ENCODE measurements at regions not wholly inside any gene's neighbourhood (a gene's known extent, or its start where the extent isn't known, plus 50 kb on each side); places are given as distances from the start of the nearest gene placed in this dataset.

- no peak overlapping the region for H3K4me3 ChIP-seq (replicated peaks in 1 of 4; ENCODE audit: control extremely low read depth in 1 of 4, insufficient read depth in 1 of 4, low read depth in 3 of 4, low read length in 4 of 4)
- no peaks in the 10 kb centered on the region for H3K9me3 ChIP-seq (ENCODE audit: control insufficient read depth, insufficient read depth, low read depth, low read length)
- no peaks in the 10 kb centered on the region for H4K20me1 ChIP-seq (ENCODE audit: control insufficient read depth, extremely low read depth, insufficient read depth, low read length)
- H3K27ac ChIP-seq (ENCODE audit: insufficient read depth, low read length): no peak overlapping the region
- H3K79me2 ChIP-seq (ENCODE audit: control insufficient read depth, insufficient read depth, low read length): no peaks in the 10 kb centered on the region
- no peak for DNase-seq (ENCODE audit: low read depth in 2 of 2)
- no peaks in the 10 kb centered on the region for H3K36me3 ChIP-seq (ENCODE audit: control insufficient read depth, insufficient read depth, low read length)
- H3K4me1 ChIP-seq (ENCODE audit: control insufficient read depth, extremely low read depth, insufficient read depth, low read length): peaks cover 5% of the 10 kb centered on the region
- TF ChIP-seq EZH2 (IDR thresholded peaks at IDR 0.05; ENCODE audit: low read length, missing control alignments): no peak
- TF ChIP-seq CTCF (conservative IDR thresholded peaks at IDR 0.05 in 1 of 2, IDR thresholded peaks at IDR 0.05 in 1 of 2; ENCODE audit: low read depth in 1 of 2, low read length in 2 of 2): no peak
- no peak overlapping the region for H3K9ac ChIP-seq (ENCODE audit: insufficient read depth, low read length)
- no peak overlapping the region for H3K4me2 ChIP-seq (ENCODE audit: extremely low read depth, insufficient read depth, low read length)
- no peaks in the 10 kb centered on the region for H3K27me3 ChIP-seq (ENCODE audit: control insufficient read depth, insufficient read depth, low read length)
- no peak overlapping the region for H2AFZ ChIP-seq (ENCODE audit: low read length)
Observed at GRCh38 chr15:70246623-70247220, 149.0 kb upstream of the TLE3 start.

GRCh38 chr15:70245932-70246622, 148.4 kb upstream of the TLE3 start:
- DNase-seq (ENCODE audit: low read depth in 2 of 2): peak; percentile 56 to 63
- TF ChIP-seq CTCF (conservative IDR thresholded peaks at IDR 0.05 in 1 of 2, IDR thresholded peaks at IDR 0.05 in 1 of 2; ENCODE audit: low read depth in 1 of 2, low read length in 2 of 2): no peak
- TF ChIP-seq EZH2 (IDR thresholded peaks at IDR 0.05; ENCODE audit: low read length, missing control alignments): no peak

GRCh38 chr15:70244978-70245542, 147.3 kb upstream of the TLE3 start:
- no peaks in the 10 kb centered on the region for H3K79me2 ChIP-seq (ENCODE audit: control insufficient read depth, insufficient read depth, low read length)
- H3K36me3 ChIP-seq (ENCODE audit: control insufficient read depth, insufficient read depth, low read length): no peaks in the 10 kb centered on the region
- no peak for DNase-seq (ENCODE audit: low read depth in 2 of 2)
- no peaks in the 10 kb centered on the region for H4K20me1 ChIP-seq (ENCODE audit: control insufficient read depth, extremely low read depth, insufficient read depth, low read length)
- no peak for TF ChIP-seq CTCF (conservative IDR thresholded peaks at IDR 0.05 in 1 of 2, IDR thresholded peaks at IDR 0.05 in 1 of 2; ENCODE audit: low read depth in 1 of 2, low read length in 2 of 2)
- no peak for TF ChIP-seq EZH2 (IDR thresholded peaks at IDR 0.05; ENCODE audit: low read length, missing control alignments)
- H3K27ac ChIP-seq (ENCODE audit: insufficient read depth, low read length): no peak overlapping the region
- no peak overlapping the region for H2AFZ ChIP-seq (ENCODE audit: low read length)
- no peak overlapping the region for H3K4me3 ChIP-seq (replicated peaks in 1 of 4; ENCODE audit: control extremely low read depth in 1 of 4, insufficient read depth in 1 of 4, low read depth in 3 of 4, low read length in 4 of 4)
- no peaks in the 10 kb centered on the region for H3K27me3 ChIP-seq (ENCODE audit: control insufficient read depth, insufficient read depth, low read length)
- H3K4me2 ChIP-seq (ENCODE audit: extremely low read depth, insufficient read depth, low read length): no peak overlapping the region
- H3K9ac ChIP-seq (ENCODE audit: insufficient read depth, low read length): no peak overlapping the region
- no peaks in the 10 kb centered on the region for H3K9me3 ChIP-seq (ENCODE audit: control insufficient read depth, insufficient read depth, low read depth, low read length)
- peaks cover 5% of the 10 kb centered on the region for H3K4me1 ChIP-seq (ENCODE audit: control insufficient read depth, extremely low read depth, insufficient read depth, low read length)

More at GRCh38 chr15:70245932-70246622, 148.4 kb upstream of the TLE3 start:
- Histone ChIP-seq H3K79me2 (ENCODE audit: control insufficient read depth, insufficient read depth, low read length) (no peaks in the 10 kb centered on the region), H3K36me3 (ENCODE audit: control insufficient read depth, insufficient read depth, low read length) (no peaks in the 10 kb centered on the region), H3K4me1 (ENCODE audit: control insufficient read depth, extremely low read depth, insufficient read depth, low read length) (peaks cover 5% of the 10 kb centered on the region), H3K4me2 (ENCODE audit: extremely low read depth, insufficient read depth, low read length) (no peak overlapping the region), H4K20me1 (ENCODE audit: control insufficient read depth, extremely low read depth, insufficient read depth, low read length) (no peaks in the 10 kb centered on the region), H3K27me3 (ENCODE audit: control insufficient read depth, insufficient read depth, low read length) (no peaks in the 10 kb centered on the region), H3K4me3 (replicated peaks in 1 of 4; ENCODE audit: control extremely low read depth in 1 of 4, insufficient read depth in 1 of 4, low read depth in 3 of 4, low read length in 4 of 4) (no peak overlapping the region), H2AFZ (ENCODE audit: low read length) (no peak overlapping the region), H3K9me3 (ENCODE audit: control insufficient read depth, insufficient read depth, low read depth, low read length) (no peaks in the 10 kb centered on the region), H3K9ac (ENCODE audit: insufficient read depth, low read length) (no peak overlapping the region), H3K27ac (ENCODE audit: insufficient read depth, low read length) (no peak overlapping the region)
